ENCODE measurements at regions not wholly inside any gene's neighbourhood (a gene's known extent, or its start where the extent isn't known, plus 50 kb on each side); places are given as distances from the start of the nearest gene placed in this dataset.

- no peaks in the 10 kb centered on the region for H3K27me3 ChIP-seq
- H3K9me3 ChIP-seq (ENCODE audit: low read depth), result no peaks in the 10 kb centered on the region
- H3K27ac ChIP-seq, result no peak overlapping the region
- DNase-seq (ENCODE audit: low read depth in 1 of 2, low spot score in 1 of 2), result no peak
- H3K4me1 ChIP-seq (ENCODE audit: low read depth), result no peaks in the 10 kb centered on the region
- no peak overlapping the region for H3K4me3 ChIP-seq
- TF ChIP-seq CTCF (IDR thresholded peaks at IDR 0.05; ENCODE audit: low read depth, low read length), result no peak
- no peaks in the 10 kb centered on the region for H3K36me3 ChIP-seq
These were observed 177.9 kb upstream of the SOX2 start for GRCh38 chr3:181533811-181534210.

- no peak for DNase-seq (ENCODE audit: low read depth in 1 of 2, low spot score in 1 of 2)
- no peak for TF ChIP-seq CTCF (IDR thresholded peaks at IDR 0.05; ENCODE audit: low read depth, low read length)
These were observed 181.1 kb upstream of the SOX2 start for GRCh38 chr3:181530584-181530983.

GRCh38 chr3:181521831-181522230 lies 189.9 kb upstream of the SOX2 start:
- H3K27ac ChIP-seq, result no peak overlapping the region
- no peak overlapping the region for H3K4me3 ChIP-seq
- H3K27me3 ChIP-seq, result no peaks in the 10 kb centered on the region
- H3K4me1 ChIP-seq (ENCODE audit: low read depth), result no peaks in the 10 kb centered on the region
- DNase-seq (ENCODE audit: low read depth in 1 of 2, low spot score in 1 of 2), result no peak
- TF ChIP-seq CTCF (IDR thresholded peaks at IDR 0.05; ENCODE audit: low read depth, low read length), result no peak
- H3K36me3 ChIP-seq, result no peaks in the 10 kb centered on the region
- no peaks in the 10 kb centered on the region for H3K9me3 ChIP-seq (ENCODE audit: low read depth)

More at GRCh38 chr3:181530584-181530983, 181.1 kb upstream of the SOX2 start:
- Histone ChIP-seq H3K36me3 (no peaks in the 10 kb centered on the region), H3K9me3 (ENCODE audit: low read depth) (no peaks in the 10 kb centered on the region), H3K27ac (no peak overlapping the region), H3K4me3 (no peak overlapping the region), H3K4me1 (ENCODE audit: low read depth) (no peaks in the 10 kb centered on the region), H3K27me3 (no peaks in the 10 kb centered on the region)

GRCh38 chr3:181518222-181518621 lies 193.5 kb upstream of the SOX2 start:
- H3K36me3 ChIP-seq, result no peaks in the 10 kb centered on the region
- no peak for TF ChIP-seq CTCF (IDR thresholded peaks at IDR 0.05; ENCODE audit: low read depth, low read length)
- H3K4me1 ChIP-seq (ENCODE audit: low read depth), result no peaks in the 10 kb centered on the region
- no peaks in the 10 kb centered on the region for H3K9me3 ChIP-seq (ENCODE audit: low read depth)
- DNase-seq (ENCODE audit: low read depth in 1 of 2, low spot score in 1 of 2), result no peak
- H3K4me3 ChIP-seq, result no peak overlapping the region
- H3K27me3 ChIP-seq, result no peaks in the 10 kb centered on the region
- no peak overlapping the region for H3K27ac ChIP-seq

GRCh38 chr3:181512787-181513186 lies 198.9 kb upstream of the SOX2 start:
- H3K4me3 ChIP-seq, result no peak overlapping the region
- no peaks in the 10 kb centered on the region for H3K4me1 ChIP-seq (ENCODE audit: low read depth)
- no peaks in the 10 kb centered on the region for H3K36me3 ChIP-seq
- H3K27ac ChIP-seq, result no peak overlapping the region
- H3K9me3 ChIP-seq (ENCODE audit: low read depth), result no peaks in the 10 kb centered on the region
- TF ChIP-seq CTCF (IDR thresholded peaks at IDR 0.05; ENCODE audit: low read depth, low read length), result no peak
- no peak for DNase-seq (ENCODE audit: low read depth in 1 of 2, low spot score in 1 of 2)
- H3K27me3 ChIP-seq, result no peaks in the 10 kb centered on the region

GRCh38 chr3:181510500-181510899 lies 201.2 kb upstream of the SOX2 start:
- Histone ChIP-seq H3K9me3 (ENCODE audit: low read depth) (no peaks in the 10 kb centered on the region), H3K4me3 (no peak overlapping the region), H3K27me3 (no peaks in the 10 kb centered on the region), H3K36me3 (no peaks in the 10 kb centered on the region), H3K27ac (no peak overlapping the region), H3K4me1 (ENCODE audit: low read depth) (no peaks in the 10 kb centered on the region)
- DNase-seq (ENCODE audit: low read depth in 1 of 2, low spot score in 1 of 2), result no peak
- no peak for TF ChIP-seq CTCF (IDR thresholded peaks at IDR 0.05; ENCODE audit: low read depth, low read length)

Measured in cardiac muscle cell (in vitro differentiated cells and primary cell).